ENCODE measurements at regions not wholly inside any gene's neighbourhood (a gene's known extent, or its start where the extent isn't known, plus 50 kb on each side); places are given as distances from the start of the nearest gene placed in this dataset.
"Not testable (repeated sequence)": the region's sequence is repeated elsewhere in the genome, so short reads cannot be mapped to it uniquely, and the experiment has no call there.

DNA sequence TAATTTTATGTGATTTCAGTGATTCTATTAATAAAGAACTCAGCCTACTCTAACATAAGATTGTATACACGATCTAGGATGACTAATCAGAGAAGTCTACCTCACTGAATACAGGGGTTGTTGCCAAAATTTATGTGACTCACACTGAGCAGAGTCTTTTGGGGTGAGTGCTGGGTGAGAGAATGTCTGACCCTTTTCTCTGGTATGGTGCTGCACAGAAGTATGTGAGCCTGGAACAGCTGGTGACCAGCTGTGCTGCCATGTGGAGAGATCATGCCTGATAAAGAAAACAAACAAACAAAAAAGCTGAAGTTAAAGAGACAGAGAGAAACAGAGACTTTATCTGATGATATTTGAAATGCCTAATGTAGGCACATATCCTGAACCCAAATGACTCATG is 618.1 kb upstream of the GRIA3 start:
- no peak for DNase-seq (ENCODE audit: low read depth)

DNA sequence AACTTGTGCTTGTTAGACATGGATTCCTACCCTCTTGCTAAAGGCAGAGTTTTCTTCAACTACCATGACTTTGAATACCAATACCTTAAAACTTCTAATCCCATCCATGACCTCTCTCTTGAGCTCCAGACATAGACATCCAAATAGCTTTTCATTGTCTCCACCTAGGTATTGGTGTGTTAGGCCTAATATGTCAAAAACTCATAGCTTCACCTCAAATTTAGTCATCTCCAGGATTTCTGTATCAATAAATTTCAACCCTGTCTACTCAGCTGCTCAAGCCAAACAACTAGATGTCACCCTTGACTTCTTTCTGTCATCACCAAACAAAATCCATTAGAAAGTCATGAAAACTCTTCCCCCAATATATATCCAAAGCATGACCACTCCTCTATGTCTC is 617.7 kb upstream of the GRIA3 start:
- DNase-seq (ENCODE audit: low read depth): no peak

GRCh38 chrX:122567911-122568310 is 616.2 kb upstream of the GRIA3 start:
- no peak for DNase-seq (ENCODE audit: low read depth)

DNA sequence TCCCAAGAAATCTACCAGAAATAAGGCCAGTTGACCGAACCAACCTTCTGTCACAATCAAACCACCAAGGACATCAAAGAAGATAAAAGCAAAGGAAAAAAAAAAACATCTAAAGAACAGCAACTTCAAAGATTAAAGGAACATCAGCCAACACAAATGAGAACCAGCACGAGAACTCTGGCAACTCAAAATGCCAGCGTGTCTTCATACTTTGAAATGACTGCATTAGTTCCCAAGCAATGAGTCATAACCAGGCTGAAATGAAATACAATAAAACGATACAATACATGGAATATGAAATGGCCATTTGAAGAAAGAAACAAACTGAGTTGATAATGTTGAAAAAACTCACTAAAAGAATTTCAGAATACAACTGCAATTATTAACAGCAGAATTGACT is 611.6 kb upstream of the GRIA3 start:
- DNase-seq (ENCODE audit: low read depth): no peak

GRCh38 chrX:122579036-122579435 is 605.0 kb upstream of the GRIA3 start:
- no peak for DNase-seq (ENCODE audit: low read depth)

- DNase-seq (ENCODE audit: low read depth): no peak
Observed at GRCh38 chrX:122579526-122579925, 604.6 kb upstream of the GRIA3 start.

DNA sequence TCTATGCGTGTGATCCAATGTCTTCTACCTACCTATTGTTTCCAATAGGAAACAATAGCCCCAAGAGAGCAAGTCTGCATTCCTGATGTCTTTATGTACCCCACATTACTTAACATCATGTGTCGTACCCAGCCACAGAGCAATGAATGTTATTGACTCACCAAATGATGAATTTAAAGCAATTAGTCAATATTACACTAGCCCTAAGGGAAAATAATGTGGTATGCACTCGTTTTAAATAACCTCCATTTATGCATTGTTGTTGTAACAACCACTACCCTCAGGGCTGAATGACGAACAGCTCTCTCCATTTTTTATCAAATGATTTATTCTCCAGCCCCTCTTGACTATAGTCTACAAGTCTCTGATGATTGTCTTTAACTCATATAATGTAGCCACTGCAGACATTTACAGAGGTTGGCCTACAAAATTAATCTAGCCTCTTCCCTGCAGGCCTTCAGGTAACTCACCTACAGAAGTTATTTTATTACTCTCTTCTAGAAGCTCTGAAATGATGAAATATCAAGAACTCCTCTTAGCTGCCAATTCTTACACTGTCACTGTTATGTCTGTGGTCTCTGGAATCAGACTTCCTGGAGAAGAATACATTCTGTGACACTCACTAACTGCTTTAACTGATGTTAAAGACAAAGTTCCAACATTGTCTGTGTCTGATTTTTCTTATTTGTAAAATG is 601.7 kb upstream of the GRIA3 start:
- DNase-seq (ENCODE audit: low read depth): no peak

GRCh38 chrX:122582975-122583305 is 601.1 kb upstream of the GRIA3 start:
- DNase-seq (ENCODE audit: low read depth): no peak

DNA sequence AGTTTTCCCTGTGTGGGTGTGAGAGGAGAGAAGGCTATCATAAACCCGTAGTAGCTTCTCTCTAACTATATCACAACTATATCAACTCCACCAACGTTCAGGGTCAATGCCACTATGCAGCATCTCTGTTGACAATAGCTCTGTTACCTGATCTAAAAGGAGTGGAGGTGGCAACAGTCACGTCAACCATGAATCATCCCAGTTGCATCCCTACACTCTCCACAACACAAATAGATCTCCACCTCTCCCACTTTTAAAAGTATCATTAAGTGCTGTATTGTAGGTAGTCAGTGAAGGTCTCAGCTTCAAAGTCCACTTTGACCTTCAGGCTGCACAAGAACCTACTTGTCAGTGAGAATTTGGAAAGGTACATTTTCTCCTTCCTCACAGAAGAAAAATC is 600.5 kb upstream of the GRIA3 start:
- DNase-seq (ENCODE audit: low read depth): no peak

DNA sequence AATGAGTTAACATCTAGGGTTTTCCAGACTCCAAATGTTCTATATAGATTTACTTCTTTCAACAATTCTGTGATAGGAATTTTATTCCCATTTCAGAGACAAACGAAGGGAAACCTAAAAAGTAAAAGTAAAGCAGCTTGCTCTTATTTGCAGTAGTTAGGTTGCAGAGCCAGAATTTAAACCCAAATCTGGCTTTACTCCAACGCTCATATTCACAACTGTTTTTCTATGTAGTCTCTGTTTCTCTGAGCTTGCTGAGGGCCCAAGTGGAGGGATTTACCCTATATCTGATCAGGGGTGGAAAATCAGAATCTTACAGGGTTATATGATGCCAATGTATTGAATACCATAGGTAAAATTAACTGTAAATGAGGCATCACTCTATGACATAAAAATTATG is 599.1 kb upstream of the GRIA3 start:
- no peak for DNase-seq (ENCODE audit: low read depth)

DNA sequence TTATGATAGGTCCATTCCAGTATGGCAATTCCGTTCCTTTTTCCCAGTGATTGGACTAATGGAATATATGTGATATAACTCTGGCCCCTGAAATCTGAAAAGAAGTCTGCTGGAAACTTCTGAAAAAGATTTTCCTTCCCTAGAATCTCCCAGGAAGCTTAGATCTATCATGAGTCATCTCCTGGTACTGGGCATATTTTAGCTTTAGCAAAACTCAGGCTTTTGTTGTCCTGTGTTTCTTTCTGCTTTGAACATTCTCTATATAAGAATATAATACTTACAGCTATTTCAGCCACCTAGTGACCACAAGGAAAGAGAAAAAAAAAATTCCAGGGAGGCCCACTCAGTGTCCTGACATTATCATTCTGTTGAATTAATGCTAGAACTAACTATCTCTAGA is 597.2 kb upstream of the GRIA3 start:
- DNase-seq (ENCODE audit: low read depth): no peak

GRCh38 chrX:122591546-122591945 is 592.5 kb upstream of the GRIA3 start:
- DNase-seq (ENCODE audit: low read depth): no peak

DNA sequence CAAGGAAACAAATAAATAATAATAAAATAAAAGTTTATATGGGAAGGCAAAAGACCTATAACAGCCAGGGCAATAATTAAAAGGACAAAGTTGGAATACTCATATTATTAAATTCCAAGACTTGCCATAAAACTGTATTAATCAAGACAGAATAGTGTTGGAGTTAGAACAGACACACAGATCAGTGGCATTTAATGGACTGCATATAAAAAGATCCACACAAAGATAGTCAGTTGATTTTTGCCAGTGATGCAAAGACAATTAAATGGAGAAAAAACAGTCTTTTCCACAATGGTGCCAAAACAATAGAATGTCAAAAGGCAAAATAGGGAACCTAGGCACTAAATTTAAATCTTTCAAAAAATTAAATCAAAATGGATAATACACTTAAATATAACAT is 587.1 kb upstream of the GRIA3 start:
- no peak for DNase-seq (ENCODE audit: low read depth)

GRCh38 chrX:122622795-122623194 is 561.3 kb upstream of the GRIA3 start:
- no peak for DNase-seq (ENCODE audit: low read depth)

DNA sequence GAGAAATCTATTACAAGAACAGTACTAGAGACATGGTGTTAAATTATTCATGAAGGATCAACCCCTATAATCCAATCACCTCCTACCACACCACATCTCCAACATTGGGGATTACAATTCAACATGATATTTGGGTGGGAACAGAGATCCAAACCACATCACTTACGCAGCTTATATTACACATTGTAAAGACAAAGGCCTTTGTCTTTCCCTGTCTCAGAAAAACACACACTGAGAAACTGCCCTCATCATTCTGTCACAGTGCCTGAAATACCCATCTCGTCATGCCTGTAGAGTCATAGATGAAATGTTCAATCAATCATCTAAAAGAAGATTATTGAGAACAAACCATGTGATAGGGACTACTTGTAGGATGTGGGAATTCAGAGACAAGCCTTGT is 558.8 kb upstream of the GRIA3 start:
- no peak for DNase-seq (ENCODE audit: low read depth)

- DNase-seq (ENCODE audit: low read depth): no peak
Observed at GRCh38 chrX:122625821-122626220, 558.3 kb upstream of the GRIA3 start.

GRCh38 chrX:122626871-122627270 is 557.2 kb upstream of the GRIA3 start:
- no peak for DNase-seq (ENCODE audit: low read depth)

DNA sequence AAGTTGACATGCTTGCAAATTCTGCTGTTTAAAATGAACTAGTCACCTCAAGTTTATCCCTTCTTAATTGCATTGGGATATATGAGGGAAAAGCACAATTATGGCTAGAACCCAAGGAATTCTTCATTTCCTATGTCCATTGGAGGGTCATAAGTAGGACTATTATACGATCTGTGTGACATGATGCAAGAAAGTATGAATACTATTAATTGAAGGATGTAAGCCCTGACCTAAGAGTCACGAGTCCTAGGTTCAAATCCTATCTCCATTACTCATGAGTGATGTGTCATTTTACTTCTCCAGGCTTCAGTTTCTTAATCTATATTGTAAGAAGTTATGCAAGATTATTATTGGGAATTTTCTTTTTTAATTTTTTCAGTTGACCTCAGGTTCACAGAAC is 542.9 kb upstream of the GRIA3 start:
- DNase-seq (ENCODE audit: low read depth): no peak

- DNase-seq (ENCODE audit: low read depth): no peak
Observed at GRCh38 chrX:122641826-122642225, 542.3 kb upstream of the GRIA3 start.

GRCh38 chrX:122655256-122655655 is 528.8 kb upstream of the GRIA3 start:
- DNase-seq (ENCODE audit: low read depth): not testable (repeated sequence)

DNA sequence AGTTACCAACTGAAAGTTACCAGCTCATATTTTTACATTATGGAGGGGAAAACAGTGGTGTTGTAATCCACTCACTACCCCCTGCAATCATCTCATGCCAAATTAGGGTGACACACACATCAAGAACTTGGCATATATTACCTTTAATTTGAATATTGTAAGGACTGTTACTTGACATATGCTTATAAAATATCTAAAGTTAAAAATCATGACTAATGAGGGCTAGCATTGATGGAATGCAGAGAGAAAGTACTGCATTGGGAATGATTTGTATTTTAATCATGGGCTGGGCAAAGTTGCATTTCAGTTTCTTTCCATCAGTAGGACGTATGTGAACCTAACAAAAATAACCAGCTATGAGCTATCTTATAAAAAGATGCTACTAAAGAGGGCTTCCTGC is 517.5 kb upstream of the GRIA3 start:
- DNase-seq (ENCODE audit: low read depth): no peak

DNA sequence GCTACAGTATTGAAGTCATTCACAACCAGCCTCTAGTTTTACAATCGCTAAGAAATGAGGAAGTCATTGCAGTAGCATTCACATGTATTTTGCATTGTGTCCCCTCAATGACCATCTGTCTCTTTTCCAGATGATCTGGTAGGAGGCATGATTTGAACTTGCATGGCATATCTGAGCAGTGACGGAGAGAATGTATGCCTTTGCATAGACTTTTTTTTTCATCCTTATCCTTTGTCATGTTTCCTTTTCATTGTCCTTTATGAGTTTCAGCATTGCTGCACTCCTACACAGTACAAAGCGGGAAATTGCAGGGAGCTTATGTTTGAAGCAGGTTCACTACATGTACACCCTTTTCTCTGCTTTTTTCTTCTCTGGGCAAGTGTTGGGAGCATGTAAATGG is 516.4 kb upstream of the GRIA3 start:
- no peak for DNase-seq (ENCODE audit: low read depth)

GRCh38 chrX:122703762-122704161 is 480.3 kb upstream of the GRIA3 start:
- no peak for DNase-seq (ENCODE audit: low read depth)

DNA sequence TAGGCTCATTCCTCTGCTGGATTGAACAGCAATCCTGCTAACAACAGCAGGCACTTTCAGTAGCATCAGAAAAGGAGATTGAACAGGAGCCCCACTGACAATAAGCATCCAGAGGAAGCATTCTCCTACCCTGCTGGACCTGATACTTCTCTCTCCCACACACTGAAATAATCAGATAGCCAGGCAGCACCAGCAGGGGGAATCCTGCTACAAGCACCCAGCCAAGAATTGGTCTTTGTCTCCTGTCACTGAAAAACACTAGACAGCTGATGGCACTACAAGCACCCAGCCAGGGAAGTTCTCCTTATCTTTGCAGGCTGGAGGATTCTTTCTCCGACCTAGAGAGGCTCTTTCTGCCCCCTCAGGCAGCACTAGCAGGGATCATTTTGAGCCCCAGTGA is 444.3 kb upstream of the GRIA3 start:
- DNase-seq (ENCODE audit: low read depth): no peak

GRCh38 chrX:122770581-122770980 is 413.5 kb upstream of the GRIA3 start:
- DNase-seq (ENCODE audit: low read depth): no peak

Measured in stimulated activated CD8-positive, alpha-beta memory T cell treated with anti-CD3 and anti-CD28 coated beads, Interleukin-12 subunit alpha, Interleukin-12 subunit beta, amount 100 ng/mL, for 1 hour (primary cell).